HS-5 (cell line): ENCODE measurements at regions not wholly inside any gene's neighbourhood (a gene's known extent, or its start where the extent isn't known, plus 50 kb on each side); places are given as distances from the start of the nearest gene placed in this dataset.
A peak's percentile ranks its signal among the peaks of the same experiment; 100 is the strongest.
"Not testable (repeated sequence)": the region's sequence is repeated elsewhere in the genome, so short reads cannot be mapped to it uniquely, and the experiment has no call there.

Experiments used
- DNase-seq: peaks from one replicate; pipeline ENCODE4 v3.0.0-alpha.2; 2012; ENCODE audit warnings: low read depth

DNA sequence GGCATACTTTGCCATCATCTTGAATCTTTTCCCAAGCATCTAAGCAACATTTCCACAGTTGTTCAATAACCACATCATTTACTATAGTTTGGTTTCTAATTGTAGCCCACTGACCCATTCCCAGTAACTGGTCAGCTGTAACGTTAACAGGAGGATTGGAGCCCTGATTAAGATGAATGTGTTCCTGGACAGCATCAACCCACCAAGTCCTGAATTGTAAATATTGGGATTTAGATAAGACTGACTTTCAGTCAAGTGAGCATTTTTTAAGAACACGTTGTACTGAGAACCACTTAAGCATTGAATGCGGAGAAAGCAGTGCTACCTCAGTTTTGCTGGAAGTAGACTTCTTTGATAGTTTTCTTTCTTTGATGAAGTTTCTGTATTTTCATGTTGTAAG lies 53.3 kb upstream of the ARL4D start:
- not testable (repeated sequence) for DNase-seq

DNA sequence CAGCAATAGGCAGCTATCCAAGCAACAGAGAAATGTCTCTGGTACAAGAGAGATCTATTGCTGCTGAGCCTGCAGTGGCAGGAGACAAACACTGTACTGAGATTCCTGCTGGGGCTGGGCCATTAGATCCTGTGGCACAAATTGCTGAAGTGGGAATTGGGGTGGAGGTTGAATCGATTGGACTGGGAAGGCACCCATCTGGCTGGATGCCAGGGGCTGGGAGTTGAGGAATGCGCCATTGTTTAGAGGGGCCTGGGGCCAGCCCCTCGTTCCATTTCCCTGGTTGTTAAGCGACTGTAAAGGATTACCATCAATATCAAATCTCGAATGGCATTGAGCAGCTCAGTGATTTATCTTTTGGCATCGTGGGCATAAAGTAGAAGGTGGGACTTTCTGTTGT lies 54.1 kb upstream of the ARL4D start:
- DNase-seq, result no peak

DNA sequence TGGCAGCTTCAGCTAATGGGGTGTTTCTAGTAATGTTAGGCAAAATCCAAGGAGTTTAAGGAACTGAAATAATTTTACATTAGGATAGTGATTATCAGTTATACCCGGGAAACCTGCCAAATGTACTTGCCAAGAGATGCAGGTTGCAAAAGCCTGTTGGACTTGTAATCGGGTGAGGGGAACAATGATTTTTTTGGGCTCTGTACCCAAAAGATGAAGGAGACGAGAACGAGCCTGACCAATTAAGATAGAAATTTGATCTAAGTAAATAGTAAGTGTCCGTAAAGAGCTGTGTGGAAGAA lies 56.3 kb upstream of the ARL4D start:
- DNase-seq, result no peak

DNA sequence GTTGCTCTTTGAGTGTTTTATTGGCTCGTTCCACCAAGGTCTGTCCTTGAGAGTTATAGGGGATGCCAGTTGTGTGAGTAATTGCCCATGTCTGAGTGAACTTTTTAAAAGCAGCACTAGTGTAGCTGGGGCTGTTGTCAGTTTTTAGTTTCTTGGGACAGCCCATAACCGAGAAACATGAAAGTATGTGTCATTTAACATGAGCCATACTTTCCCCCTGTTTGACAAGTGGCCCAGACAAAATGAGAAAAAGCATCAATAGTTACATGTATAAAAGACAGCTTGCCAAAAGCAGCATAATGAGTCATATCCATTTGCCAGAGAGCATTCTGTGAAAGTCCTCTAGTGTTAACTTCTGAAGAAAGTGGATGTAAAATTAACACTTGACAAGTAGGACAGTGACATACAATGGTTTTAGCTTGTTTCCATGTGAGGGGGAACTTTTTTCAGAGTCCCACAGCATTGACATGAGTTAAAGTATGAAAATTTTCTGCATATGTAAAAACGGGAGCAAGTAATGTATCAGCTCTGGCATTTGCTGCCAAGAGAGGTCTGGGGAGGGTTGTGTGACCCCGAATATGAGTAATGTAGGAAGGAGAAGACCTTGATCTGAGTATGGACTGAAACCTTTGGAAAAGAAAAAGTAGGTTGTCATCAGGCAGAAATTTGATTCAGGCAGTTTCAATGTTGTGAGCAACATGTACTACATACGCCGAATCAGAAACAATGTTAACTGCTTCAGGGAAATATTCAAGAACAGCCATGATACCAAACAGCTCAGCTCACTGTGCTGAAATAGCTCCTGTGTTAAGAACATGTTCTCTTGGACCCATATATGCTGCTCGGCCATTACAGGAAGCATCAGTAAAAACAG lies 56.8 kb upstream of the ARL4D start:
- DNase-seq, result peak; percentile 40

DNA sequence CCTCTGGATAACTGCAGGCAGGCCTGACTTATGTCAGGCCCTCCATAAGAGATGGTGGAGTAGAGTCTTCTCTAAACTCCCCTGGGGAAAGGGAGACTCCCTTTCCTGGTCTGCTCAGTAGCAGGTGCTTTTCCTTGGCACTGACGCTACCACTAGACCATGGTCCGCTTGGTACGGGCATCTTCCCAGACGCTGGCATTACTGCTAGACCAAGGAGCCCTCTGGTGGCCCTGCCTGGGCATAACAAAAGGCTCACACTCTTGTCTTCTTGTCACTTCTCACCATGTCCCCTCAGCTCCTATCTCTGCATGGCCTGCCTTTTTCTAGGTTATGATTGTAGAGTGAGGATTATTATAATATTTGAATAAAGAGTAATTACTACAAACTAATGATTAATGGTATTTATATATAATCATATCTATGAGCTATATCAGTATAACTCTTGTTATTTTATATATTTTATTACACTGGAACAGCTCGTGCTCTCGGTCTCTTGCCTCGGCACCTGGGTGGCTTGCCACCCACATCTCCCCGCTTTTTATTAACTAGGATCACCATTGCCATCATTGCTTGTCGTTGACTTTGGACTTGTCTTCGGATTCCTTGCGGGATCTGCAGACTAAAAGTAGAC lies 59.8 kb upstream of the ARL4D start:
- DNase-seq, result no peak

DNA sequence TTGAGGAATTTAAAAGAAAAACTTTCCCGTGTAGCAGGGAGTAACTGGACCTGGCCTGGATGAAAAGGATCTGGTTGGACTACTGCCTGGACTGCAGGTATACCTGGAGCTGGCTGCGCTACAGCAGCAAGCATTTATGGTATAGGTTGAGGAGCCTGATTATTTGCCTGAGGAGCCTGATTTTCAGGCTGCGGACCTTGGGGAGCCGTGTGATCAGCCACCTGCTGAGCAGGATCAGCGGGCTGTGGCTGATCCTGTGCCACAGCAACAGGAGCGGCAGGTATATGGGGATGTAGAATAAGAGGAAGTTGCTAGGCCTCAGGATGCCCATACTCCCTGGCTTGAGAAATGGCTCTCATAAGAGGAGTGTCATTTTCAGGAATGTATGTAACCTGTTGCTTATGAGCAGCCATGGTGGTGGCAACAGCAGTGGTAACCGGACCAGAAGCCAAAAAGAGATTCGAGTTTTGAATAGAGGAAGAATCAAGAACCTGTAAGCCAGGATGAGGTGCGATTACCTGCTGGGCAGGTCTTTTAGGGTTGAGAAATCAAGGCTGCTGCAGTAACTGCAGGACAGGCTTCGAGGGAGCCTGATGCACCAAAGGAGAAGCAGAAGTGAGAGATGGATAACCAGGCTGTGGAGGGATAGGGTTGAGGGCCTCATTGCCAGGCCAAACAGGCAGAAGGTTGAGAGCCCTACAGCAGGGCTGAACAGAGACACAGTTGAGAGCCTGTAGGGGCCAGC lies 60.9 kb upstream of the ARL4D start:
- no peak for DNase-seq

DNA sequence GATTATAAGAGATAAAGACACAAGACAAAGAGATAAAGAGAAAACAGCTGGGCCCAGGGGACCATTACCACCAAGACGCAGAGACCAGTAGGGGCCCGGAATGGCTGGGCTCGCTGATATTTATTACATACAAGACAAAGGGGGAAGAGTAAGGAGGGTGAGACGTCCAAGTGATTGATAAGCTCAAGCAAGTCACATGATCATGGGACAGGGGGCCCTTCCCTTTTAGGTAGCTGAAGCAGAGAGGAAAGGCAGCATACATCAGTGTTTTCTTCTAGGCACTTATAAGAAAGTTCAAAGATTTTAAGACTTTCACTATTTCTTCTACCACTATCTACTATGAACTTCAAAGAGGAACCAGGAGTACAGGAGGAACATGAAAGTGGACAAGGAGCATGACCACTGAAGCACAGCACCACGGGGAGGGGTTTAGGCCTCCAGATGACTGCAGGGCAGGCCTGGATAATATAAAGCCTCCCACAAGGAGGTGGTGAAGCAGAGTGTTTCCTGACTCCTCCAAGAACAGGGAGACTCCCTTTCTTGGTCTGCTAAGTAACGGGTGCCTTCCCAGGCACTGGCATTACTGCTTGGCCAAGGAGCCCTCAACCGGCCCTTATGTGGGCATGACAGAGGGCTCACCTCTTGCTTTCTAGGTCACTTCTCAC lies 63.9 kb upstream of the ARL4D start:
- DNase-seq, result no peak

DNA sequence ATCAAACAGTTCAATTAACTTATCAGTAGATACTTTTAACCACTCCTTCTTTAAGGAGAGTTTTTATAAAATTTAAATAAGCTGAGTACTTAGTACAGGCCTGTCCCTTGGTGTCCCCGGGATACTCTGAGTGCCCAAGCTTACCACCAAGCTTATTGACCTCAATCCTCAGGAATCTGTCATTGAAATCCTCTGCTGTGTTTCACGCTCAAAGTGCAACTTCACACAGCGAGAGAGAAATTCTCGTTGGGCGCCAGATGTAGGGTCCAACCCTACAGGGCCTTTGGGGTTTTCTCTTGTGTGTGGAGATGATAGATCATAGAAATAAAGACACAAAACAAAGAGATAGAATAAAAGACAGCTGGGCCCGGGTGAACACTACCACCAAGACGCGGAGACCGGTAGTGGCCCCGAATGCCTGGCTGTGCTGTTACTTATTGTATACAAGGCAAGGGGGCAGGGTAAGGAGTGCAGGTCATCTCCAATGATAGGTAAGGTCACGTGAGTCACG lies 65.3 kb upstream of the ARL4D start:
- DNase-seq, result no peak

DNA sequence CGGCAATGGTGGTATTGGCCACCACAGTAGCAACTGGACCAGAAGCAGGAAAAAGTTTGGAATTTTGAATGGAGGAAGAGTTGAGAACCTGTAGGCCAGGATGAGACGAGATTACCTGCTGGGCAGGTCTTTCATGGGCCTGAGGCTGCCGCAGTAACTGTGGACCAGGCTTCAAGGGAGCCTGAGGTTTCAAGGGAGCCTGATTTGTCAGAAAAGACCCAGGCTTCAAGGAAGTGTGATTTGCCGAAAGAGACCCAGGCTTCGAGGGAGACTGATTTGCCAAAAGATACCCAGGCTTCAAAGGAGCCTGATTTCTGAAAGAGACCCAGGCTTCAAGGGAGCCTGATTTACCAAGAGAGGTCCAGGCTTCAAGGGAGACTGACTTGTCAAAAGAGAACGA lies 66.6 kb upstream of the ARL4D start:
- DNase-seq, result no peak

DNA sequence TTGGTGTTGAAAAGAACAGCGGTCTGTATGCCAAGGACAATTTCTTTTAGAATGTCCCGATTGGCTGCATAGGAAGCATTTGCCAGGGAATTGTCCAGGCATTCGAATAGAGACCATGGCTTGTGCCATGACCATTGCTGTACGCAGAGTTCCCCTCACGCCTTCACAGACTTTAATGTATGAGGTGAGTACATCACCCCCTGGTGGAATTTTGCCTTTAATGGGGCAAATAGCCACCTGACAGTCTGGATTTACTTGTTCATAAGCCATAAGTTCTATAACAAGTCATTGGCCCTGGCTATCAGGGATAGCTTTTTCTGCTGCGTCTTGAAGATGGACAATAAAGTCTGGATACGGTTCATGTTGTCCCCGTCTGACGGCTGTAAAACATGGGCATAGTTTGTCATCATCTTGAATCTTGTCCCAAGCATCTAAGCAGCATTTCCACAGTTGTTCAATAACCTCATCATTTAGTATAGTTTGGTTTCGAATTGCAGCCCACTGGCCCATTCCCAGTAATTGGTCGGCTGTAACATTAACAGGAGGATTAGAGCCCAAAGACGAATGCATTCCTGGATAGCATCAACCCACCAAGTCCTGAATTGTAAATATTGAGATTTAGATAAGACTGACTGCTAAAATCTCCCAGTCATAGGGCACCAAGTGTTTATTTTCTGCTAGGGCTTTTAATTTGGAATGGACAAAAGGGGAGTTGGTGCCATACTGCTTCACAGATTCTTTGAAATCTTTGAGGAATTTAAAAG lies 67.7 kb upstream of the ARL4D start:
- DNase-seq, result no peak

DNA sequence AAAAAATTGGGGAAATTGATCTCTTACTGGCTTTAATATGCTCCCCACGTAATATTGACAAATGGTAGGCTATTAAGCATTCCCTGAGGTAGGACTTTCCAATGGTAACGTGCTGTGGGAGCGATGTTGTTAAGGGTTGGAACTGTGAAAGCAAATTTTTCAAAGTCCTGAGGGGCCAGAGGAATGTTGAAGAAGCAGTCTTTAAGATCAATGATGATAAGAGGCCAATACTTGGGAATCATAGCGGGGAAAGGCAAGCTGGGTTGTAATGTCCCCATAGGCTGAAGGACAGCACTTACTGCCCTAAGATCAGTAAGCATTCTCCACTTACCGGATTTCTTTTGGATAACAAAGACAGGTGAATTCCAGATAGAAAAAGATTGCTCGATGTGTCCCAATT lies 69.6 kb upstream of the ARL4D start:
- no peak for DNase-seq

DNA sequence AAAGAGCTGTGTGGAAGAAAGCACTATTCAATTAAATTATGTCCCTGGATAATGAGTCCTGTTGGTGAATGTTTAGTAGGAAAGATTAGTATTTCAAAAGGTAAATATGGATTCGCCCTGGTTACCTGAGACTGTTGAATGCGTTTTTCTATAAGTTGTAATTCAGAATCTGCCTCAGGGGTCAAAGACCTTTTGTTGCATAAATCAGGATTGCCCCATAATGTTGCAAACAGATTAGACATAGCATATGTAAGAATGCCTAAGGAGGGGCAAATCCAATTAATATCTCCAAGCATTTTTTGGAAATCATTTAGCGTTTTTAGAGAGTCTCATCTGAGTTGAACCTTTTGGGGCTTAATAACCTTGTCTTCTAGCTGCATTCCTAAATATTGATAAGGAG lies 70.1 kb upstream of the ARL4D start:
- DNase-seq, result no peak

DNA sequence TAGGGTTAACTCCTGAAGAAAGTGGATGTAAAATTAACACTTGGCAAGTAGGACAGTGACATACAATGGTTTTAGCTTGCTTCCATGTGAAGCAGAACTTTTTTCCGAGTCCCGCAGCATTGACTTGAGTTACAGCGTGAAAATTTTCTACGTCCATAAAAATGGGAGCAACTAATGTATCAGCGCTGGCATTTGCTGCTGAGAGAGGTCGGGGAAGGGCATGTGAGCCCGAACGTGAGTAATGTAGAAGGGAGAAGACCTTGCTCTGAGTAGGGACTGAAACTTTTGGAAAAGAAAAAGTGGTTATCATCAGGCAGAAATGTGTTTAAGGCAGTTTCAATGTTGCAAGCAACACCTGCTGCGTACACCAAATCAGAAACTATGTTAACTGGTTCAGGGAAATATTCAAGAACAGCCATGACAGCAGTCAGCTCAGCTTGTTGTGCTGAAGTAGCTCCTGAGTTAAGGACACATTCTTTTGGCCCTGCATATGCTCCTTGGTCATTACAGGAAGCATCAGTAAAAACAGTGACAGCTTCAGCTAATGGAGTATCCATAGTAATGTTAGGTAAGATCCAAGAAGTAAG lies 70.9 kb upstream of the ARL4D start:
- DNase-seq, result no peak

DNA sequence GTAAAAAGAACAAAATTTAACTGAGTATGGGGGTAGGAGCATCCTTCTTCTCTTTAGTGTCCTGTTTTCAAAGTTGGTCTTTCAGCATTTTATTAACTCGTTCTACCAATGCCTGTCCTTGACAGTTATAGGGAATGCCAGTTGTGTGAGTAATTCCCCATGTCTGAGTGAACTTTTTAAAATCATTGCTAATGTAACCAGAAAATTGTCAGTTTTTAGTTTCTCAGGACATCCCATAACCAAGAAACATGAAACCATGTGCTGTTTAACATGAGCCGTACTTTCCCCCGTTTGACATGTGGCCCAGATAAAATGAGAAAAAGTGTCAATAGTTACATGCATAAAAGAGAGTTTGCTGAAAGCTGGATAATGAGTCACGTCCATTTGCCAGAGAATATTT lies 71.4 kb upstream of the ARL4D start:
- DNase-seq, result no peak

DNA sequence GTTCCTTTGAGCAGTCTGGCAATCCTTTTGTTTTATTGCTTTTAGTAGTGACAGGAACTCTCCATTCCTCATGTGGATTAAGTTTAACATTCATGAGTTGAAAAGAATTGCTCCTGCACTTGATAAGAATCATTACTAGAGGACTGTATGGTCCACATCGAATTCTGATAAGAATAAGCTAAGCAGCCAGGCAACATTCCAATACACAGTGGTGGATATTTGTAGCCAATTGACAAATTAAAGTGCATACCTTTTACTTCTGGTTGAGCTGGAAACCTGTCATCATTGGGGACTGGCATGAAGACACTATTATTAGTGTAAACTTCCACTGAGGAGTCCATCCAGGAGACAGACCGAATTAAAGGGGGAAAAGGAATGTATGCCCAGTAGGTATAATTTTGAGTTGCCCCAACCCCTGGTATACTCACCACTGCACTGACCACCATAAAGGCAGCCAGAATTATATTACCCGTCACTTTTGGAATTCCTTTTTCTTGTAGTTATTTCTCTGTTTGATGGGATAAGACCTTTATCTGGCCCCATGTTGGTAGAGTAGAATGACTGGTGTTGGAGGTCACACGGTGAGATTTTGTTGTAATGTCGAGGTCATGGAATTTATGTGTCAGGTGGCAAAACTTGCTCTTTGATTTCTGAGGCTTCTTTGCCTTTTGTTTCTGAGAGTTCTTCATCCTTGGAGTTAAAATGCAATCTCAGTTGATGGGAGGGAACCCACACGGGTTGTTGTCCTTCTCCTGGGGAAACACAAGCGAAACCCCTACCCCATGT lies 72.1 kb upstream of the ARL4D start:
- no peak for DNase-seq

DNA sequence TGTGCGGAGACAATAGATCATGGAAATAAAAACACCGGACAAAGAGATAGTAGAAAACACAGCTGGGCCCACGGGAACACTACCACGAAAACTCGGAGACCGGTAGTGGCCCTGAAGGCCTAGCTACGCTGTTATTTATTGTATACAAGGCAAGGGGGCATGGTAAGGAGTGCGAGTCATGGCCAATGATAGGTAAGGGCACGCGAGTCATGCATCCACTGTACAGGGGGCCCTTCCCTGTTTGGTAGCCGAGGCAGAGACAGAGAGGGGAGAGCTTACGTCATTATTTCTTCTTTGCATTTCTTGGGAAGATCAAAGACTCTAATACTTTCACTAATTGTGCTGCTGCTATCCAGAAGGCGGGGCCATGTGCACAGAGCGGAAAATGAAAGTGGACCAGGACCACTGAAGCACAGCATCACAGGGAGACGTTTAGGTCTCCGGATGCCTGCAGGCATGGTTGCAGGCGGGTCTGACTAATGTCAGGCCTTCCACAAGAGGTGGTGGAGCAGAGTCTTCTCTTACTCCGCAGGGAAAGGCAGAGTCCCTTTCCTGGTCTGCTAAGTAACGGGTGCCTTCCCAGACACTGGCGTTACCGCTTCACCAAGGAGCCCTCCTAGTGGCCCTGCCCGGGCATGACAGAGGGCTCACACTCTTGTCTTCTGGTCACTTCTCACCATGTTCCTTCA lies 74.4 kb upstream of the ARL4D start:
- DNase-seq, result no peak

DNA sequence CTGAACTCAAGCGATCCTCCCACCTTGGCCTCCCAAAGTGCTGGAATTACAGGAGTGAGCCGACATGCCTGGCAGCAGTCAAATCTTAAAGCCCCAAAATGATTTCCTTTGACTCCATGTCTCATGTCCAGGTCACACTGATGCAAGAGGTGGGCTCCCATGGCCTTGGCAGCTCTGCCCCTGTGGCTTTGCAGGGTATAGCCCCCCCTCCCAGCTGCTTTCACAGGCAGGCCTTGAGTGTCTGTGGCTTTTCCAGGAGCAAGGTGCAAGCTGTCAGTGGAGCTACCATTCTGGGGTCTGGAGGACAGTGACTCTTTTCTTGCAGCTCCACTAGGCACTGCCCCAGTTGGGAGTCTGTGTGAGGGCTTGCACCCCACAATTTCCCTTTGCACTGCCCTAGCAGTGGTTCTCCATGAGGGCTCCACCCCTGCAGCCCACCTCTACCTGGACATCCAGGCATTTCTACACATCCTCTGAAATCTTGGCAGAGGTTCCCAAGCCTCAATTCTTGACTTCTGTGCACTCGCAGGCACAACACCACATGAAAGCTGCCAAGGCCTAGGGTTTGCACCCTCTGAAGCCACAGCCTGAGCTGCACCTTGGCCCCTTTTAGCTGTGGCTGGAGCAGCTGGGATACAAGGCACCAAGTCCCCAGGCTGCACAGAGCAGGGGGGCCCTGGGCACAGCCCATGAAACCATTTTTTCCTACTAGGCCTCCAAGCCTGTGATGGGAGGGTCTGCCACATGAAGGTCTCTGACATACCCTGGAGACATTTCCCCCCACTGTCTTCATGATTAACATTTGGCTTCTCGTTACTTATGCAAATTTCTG lies 79.3 kb upstream of the ARL4D start:
- no peak for DNase-seq

DNA sequence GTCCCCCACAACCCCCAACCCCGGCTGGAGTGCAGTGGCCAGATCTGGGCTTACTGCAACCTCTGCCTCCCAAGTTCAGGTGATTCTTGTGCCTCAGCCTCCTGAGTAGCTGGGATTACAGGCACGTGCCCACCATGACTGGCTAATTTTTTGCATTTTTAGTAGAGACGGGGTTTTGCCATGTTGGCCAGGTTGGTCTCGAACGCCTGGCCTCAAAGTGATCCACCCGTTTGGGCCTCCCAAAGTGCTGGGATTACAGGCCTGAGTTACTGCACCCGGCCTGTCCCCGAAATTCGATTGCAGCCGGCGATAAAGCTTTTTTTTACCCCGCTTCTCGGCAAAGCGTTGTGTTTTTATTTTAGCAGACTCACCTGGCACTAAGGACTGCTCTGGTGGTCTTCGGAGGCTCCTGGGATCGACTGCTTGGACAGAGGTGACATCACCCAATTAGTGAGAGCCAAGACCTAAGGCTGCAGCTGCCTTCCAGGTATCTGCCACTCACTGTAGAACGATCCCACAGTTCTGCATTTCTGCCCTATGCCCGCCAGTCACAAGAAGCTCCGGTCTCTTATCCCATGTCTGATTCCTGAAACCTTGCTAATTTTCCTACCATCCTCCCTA lies 82.2 kb upstream of the ARL4D start:
- no peak for DNase-seq
